CD14-positive monocyte (primary cell): ENCODE measurements at regions not wholly inside any gene's neighbourhood (a gene's known extent, or its start where the extent isn't known, plus 50 kb on each side); places are given as distances from the start of the nearest gene placed in this dataset.

Experiments used
- DNase-seq, 3 donors: peaks; one replicate each; pipeline ENCODE4 v3.0.0-alpha.2; 2011 to 2022
- H2AFZ ChIP-seq: 2 replicates; pipeline ENCODE4 v1.6.0; 2012; ENCODE audit warnings: mild to moderate bottlenecking, low read depth, low read length, inconsistent platforms; ENCODE audit not compliant: insufficient read depth, poor library complexity, severe bottlenecking
- H3K27ac ChIP-seq, 2 donors: 1 replicate in 1 of 2; 2 replicates in 1 of 2; pipeline ENCODE4 v1.5.1; 2012 to 2013; ENCODE audit warnings: low read length in 2 of 2, control low read depth in 1 of 2, inconsistent platforms in 1 of 2, low read depth in 1 of 2, mild to moderate bottlenecking in 1 of 2
- H3K27me3 ChIP-seq, 2 donors: one replicate each; pipeline versions ENCODE4 v1.6.0 to v1.6.1; 2011 to 2013; ENCODE audit warnings: low read length in 2 of 2; ENCODE audit not compliant: control insufficient read depth in 2 of 2, insufficient read depth in 2 of 2
- H3K36me3 ChIP-seq, 2 donors: replicated peaks in 1 of 2; 1 replicate in 1 of 2; 2 replicates in 1 of 2; pipeline versions ENCODE4 v1.5.1 to v1.6.1; 2012 to 2013; ENCODE audit warnings: low read length in 2 of 2, control low read depth in 1 of 2, inconsistent platforms in 1 of 2, mild to moderate bottlenecking in 1 of 2; ENCODE audit not compliant: insufficient read depth in 2 of 2, control insufficient read depth in 1 of 2
- H3K4me1 ChIP-seq, 2 donors: 1 replicate in 1 of 2; 2 replicates in 1 of 2; pipeline versions ENCODE4 v1.5.1 to v1.6.1; 2012 to 2013; ENCODE audit warnings: low read length in 2 of 2, control low read depth in 1 of 2, inconsistent platforms in 1 of 2, mild to moderate bottlenecking in 1 of 2, moderate library complexity in 1 of 2; ENCODE audit not compliant: insufficient read depth in 2 of 2, control insufficient read depth in 1 of 2
- H3K4me2 ChIP-seq: replicated peaks from 2 replicates; pipeline ENCODE3; 2012; ENCODE audit warnings: low read length, moderate library complexity, mild to moderate bottlenecking; ENCODE audit not compliant: poor library complexity, severe bottlenecking; ENCODE audit errors: extremely low read depth
- H3K4me3 ChIP-seq, 3 experiments: fragments of 200-600 bp in 1 of 3; sonication (generic) in 1 of 3; replicated peaks in 1 of 3; 1 replicate in 2 of 3; 2 replicates in 1 of 3; pipeline ENCODE4 v1.5.1; 2011 to 2013; ENCODE audit warnings: low read length in 3 of 3, mild to moderate bottlenecking in 3 of 3, control low read depth in 2 of 3, low read depth in 2 of 3, inconsistent platforms in 1 of 3, moderate library complexity in 1 of 3
- H3K79me2 ChIP-seq: 2 replicates; pipeline ENCODE4 v1.6.0; 2012; ENCODE audit warnings: mild to moderate bottlenecking, control low read depth, inconsistent platforms, low read length, moderate library complexity; ENCODE audit not compliant: insufficient read depth
- H3K9ac ChIP-seq: 2 replicates; pipeline ENCODE4 v1.6.0; 2017; ENCODE audit warnings: low read length, mild to moderate bottlenecking; ENCODE audit not compliant: insufficient read depth, poor library complexity, severe bottlenecking
- H3K9me3 ChIP-seq, 2 donors: replicated peaks in 1 of 2; 1 replicate in 1 of 2; 2 replicates in 1 of 2; pipeline versions ENCODE4 v1.5.1 to v1.6.1; 2012 to 2013; ENCODE audit warnings: low read length in 2 of 2, control low read depth in 1 of 2; ENCODE audit not compliant: control insufficient read depth in 1 of 2, insufficient read depth in 1 of 2
- H4K20me1 ChIP-seq: 2 replicates; pipeline ENCODE4 v1.6.0; 2012; ENCODE audit warnings: mild to moderate bottlenecking, low read length, control low read depth, moderate library complexity; ENCODE audit not compliant: insufficient read depth
- H3K27ac Mint-ChIP-seq, 7 donors: one replicate each; pipeline ENCODE4 v1.8.0; 2020; ENCODE audit warnings: mild to moderate bottlenecking in 7 of 7, mixed read lengths in 7 of 7, moderate library complexity in 6 of 7, inconsistent platforms in 2 of 7
- H3K27me3 Mint-ChIP-seq, 3 donors: one replicate each; pipeline ENCODE4 v1.8.0; 2021 to 2022; ENCODE audit warnings: low read depth in 3 of 3, mild to moderate bottlenecking in 3 of 3, mixed read lengths in 3 of 3, moderate library complexity in 3 of 3, inconsistent platforms in 1 of 3
- H3K36me3 Mint-ChIP-seq, 2 donors: one replicate each; pipeline ENCODE4 v1.8.0; 2020; ENCODE audit warnings: mixed read lengths in 2 of 2, inconsistent platforms in 1 of 2, mild to moderate bottlenecking in 1 of 2
- H3K4me1 Mint-ChIP-seq: one replicate; pipeline ENCODE4 v1.8.0; 2020; ENCODE audit warnings: mild to moderate bottlenecking, mixed read lengths
- H3K4me3 Mint-ChIP-seq, 2 donors: one replicate each; pipeline ENCODE4 v1.8.0; 2020; ENCODE audit warnings: mild to moderate bottlenecking in 2 of 2, mixed read lengths in 2 of 2, moderate library complexity in 1 of 2
- H3K9me3 Mint-ChIP-seq, 7 donors: one replicate each; pipeline ENCODE4 v1.8.0; 2020 to 2022; ENCODE audit warnings: mixed read lengths in 7 of 7, mild to moderate bottlenecking in 6 of 7, moderate library complexity in 6 of 7, inconsistent platforms in 2 of 7
- WGBS: methylation state at CpG from one replicate; pipeline ENCODE4 v1.1.5; 2013; ENCODE audit warnings: missing lambda C conversion rate; ENCODE audit not compliant: insufficient coverage; 5-methylcytosine and 5-hydroxymethylcytosine counted together
- intact Hi-C, 2 donors: fragments of 100-400 bp; cut with micrococcal nuclease; formaldehyde crosslinking; loops; one replicate each; pipeline versions ENCODE4 v1.15.0 to v1.15.1; 2023
- TF ChIP-seq, protein P1 (sequence below): fragments of 200-600 bp; IDR thresholded peaks from one replicate; pipeline ENCODE4 v1.8.0; 2022; ENCODE audit warnings: antibody characterized with exemption, mild to moderate bottlenecking

GRCh38 chr4:54391104-54391503 lies 162.0 kb downstream of the PDGFRA start:
- Histone ChIP-seq H3K4me3 (no peak overlapping the region), H2AFZ (no peak overlapping the region), H3K9ac (no peak overlapping the region), H3K36me3 (no peaks in the 10 kb centered on the region), H3K4me1 (no peaks in the 10 kb centered on the region), H3K27me3 (no peaks in the 10 kb centered on the region), H4K20me1 (no peaks in the 10 kb centered on the region), H3K79me2 (no peaks in the 10 kb centered on the region), H3K27ac (no peak overlapping the region), H3K9me3 (no peaks in the 10 kb centered on the region), H3K4me2 (no peak overlapping the region)
- WGBS, result 100% methylated on average over 1 of the region's 3 CpGs
- Mint-ChIP-seq H3K27ac (no peak overlapping the region), H3K27me3 (peaks cover 0 to 4% (median 0%) of the 10 kb centered on the region in 3 donors), H3K4me1 (no peaks in the 10 kb centered on the region), H3K36me3 (no peaks in the 10 kb centered on the region), H3K4me3 (no peak overlapping the region), H3K9me3 (peaks cover 0 to 11% (median 6%) of the 10 kb centered on the region in 7 donors)
- intact Hi-C loops, result no loop called here
- TF ChIP-seq, protein P1, sequence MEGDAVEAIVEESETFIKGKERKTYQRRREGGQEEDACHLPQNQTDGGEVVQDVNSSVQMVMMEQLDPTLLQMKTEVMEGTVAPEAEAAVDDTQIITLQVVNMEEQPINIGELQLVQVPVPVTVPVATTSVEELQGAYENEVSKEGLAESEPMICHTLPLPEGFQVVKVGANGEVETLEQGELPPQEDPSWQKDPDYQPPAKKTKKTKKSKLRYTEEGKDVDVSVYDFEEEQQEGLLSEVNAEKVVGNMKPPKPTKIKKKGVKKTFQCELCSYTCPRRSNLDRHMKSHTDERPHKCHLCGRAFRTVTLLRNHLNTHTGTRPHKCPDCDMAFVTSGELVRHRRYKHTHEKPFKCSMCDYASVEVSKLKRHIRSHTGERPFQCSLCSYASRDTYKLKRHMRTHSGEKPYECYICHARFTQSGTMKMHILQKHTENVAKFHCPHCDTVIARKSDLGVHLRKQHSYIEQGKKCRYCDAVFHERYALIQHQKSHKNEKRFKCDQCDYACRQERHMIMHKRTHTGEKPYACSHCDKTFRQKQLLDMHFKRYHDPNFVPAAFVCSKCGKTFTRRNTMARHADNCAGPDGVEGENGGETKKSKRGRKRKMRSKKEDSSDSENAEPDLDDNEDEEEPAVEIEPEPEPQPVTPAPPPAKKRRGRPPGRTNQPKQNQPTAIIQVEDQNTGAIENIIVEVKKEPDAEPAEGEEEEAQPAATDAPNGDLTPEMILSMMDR, result no peak
- no peak for DNase-seq

DNA sequence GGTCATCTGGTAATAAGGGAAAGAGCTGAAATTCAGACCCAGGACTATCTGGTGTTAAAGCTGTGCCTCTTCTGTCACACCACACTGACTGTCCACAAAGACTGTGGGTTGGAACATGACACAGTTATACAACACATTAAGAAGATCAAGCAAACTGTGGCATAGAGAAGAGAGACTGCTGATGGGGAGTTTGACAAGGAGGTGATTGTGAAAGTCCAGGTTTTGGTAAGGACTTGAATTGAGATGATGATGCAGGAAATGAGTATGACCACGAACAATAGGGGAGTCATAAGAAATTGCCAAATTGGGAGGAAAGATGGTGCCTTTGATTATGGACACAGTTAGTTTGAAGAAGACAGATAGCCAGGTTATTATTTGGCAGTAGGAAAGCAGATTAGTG lies 163.4 kb downstream of the PDGFRA start:
- Histone ChIP-seq H3K4me1 (no peaks in the 10 kb centered on the region), H3K36me3 (no peaks in the 10 kb centered on the region), H3K9me3 (no peaks in the 10 kb centered on the region), H4K20me1 (no peaks in the 10 kb centered on the region), H3K4me2 (no peak overlapping the region), H3K27me3 (no peaks in the 10 kb centered on the region), H3K4me3 (no peak overlapping the region), H3K27ac (no peak overlapping the region), H2AFZ (no peak overlapping the region), H3K9ac (no peak overlapping the region), H3K79me2 (no peaks in the 10 kb centered on the region)
- intact Hi-C loops, result no loop called here
- Mint-ChIP-seq H3K4me3 (no peak overlapping the region), H3K4me1 (no peaks in the 10 kb centered on the region), H3K27ac (no peak overlapping the region), H3K27me3 (peaks cover 0 to 4% (median 0%) of the 10 kb centered on the region in 3 donors), H3K36me3 (no peaks in the 10 kb centered on the region), H3K9me3 (peaks cover 0 to 11% (median 6%) of the 10 kb centered on the region in 7 donors)
- TF ChIP-seq, protein P1, result no peak
- WGBS, result 7% methylated on average over 1 of the region's 1 CpG
- DNase-seq, result no peak
